ENCODE measurements at regions not wholly inside any gene's neighbourhood (a gene's known extent, or its start where the extent isn't known, plus 50 kb on each side); places are given as distances from the start of the nearest gene placed in this dataset.

DNA sequence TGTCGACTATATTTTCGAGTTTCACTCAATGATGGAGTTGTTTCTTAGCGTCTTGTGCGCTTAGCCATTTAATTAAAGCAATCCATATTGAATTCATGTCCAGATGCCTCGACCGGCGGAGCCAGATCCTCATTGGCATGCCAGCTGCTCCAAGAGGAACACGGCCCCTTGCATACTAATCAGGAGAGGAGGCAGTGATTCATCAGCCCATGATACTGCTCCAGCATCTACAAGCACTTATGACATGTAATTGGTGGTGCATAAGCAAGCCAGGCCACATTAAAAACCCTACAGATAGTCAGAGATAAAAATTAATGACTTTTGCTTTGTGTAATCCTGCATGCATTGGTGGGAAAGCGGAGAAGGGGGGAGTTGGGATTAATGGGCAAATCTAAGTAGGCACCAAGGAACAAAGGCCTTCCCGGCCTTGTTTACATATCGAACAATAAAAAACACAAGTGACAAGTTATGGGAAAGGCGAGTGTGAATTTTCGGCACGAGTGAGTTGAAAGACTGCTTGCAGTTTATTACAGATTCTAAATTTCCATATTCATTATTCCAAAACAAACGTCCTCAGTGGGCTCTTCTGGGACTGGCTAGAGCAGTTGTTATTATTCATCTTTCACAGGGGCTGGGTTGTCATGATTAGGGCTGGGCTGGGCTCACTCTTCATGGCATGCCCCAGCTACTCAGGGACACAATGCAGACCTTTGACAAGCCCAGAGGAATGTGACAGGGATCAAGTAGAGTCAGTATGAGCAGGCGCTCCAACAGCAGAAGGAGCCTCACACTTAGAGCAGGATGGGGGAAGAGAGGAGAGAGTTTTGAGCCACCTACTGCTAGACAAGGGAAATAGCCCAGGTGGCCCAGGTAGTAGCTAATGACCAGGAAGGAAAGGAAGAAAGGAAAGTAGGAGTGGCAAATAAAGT, 281.7 kb upstream of the ZFHX3 start:
- H3K27ac ChIP-seq (ENCODE audit: low read length) = no peak overlapping the region
- H3K27me3 ChIP-seq (ENCODE audit: control insufficient read depth in 1 of 2, insufficient read depth in 2 of 2, low read length in 2 of 2) = no peaks in the 10 kb centered on the region
- no peak overlapping the region for H3K4me3 ChIP-seq (ENCODE audit: low read length in 2 of 2)
- H3K4me1 ChIP-seq (ENCODE audit: control insufficient read depth, insufficient read depth, low read length) = no peaks in the 10 kb centered on the region
- H3K9me3 ChIP-seq (ENCODE audit: control insufficient read depth in 2 of 2, low read length in 2 of 2) = no peaks in the 10 kb centered on the region
- H3K36me3 ChIP-seq (ENCODE audit: control insufficient read depth in 2 of 2, insufficient read depth in 2 of 2, low read length in 2 of 2) = no peaks in the 10 kb centered on the region
- no peak overlapping the region for H3K9ac ChIP-seq (ENCODE audit: low read length in 2 of 2)

- Histone ChIP-seq H3K4me1 (ENCODE audit: control insufficient read depth, insufficient read depth, low read length) (no peaks in the 10 kb centered on the region), H3K27me3 (ENCODE audit: control insufficient read depth in 1 of 2, insufficient read depth in 2 of 2, low read length in 2 of 2) (no peaks in the 10 kb centered on the region), H3K27ac (ENCODE audit: low read length) (no peak overlapping the region), H3K4me3 (ENCODE audit: low read length in 2 of 2) (no peak overlapping the region), H3K9ac (ENCODE audit: low read length in 2 of 2) (no peak overlapping the region), H3K9me3 (ENCODE audit: control insufficient read depth in 2 of 2, low read length in 2 of 2) (no peaks in the 10 kb centered on the region), H3K36me3 (ENCODE audit: control insufficient read depth in 2 of 2, insufficient read depth in 2 of 2, low read length in 2 of 2) (no peaks in the 10 kb centered on the region)
These were observed 279.0 kb upstream of the ZFHX3 start for GRCh38 chr16:73326770-73327470.

- no peak overlapping the region for H3K4me3 ChIP-seq (ENCODE audit: low read length in 2 of 2)
- no peaks in the 10 kb centered on the region for H3K27me3 ChIP-seq (ENCODE audit: control insufficient read depth in 1 of 2, insufficient read depth in 2 of 2, low read length in 2 of 2)
- no peaks in the 10 kb centered on the region for H3K9me3 ChIP-seq (ENCODE audit: control insufficient read depth in 2 of 2, low read length in 2 of 2)
- no peak overlapping the region for H3K9ac ChIP-seq (ENCODE audit: low read length in 2 of 2)
- no peak overlapping the region for H3K27ac ChIP-seq (ENCODE audit: low read length)
- H3K4me1 ChIP-seq (ENCODE audit: control insufficient read depth, insufficient read depth, low read length) = no peaks in the 10 kb centered on the region
- no peaks in the 10 kb centered on the region for H3K36me3 ChIP-seq (ENCODE audit: control insufficient read depth in 2 of 2, insufficient read depth in 2 of 2, low read length in 2 of 2)
These were observed 278.3 kb upstream of the ZFHX3 start for GRCh38 chr16:73326221-73326620.

- H3K4me3 ChIP-seq (ENCODE audit: low read length in 2 of 2) = no peak overlapping the region
- H3K4me1 ChIP-seq (ENCODE audit: control insufficient read depth, insufficient read depth, low read length) = no peaks in the 10 kb centered on the region
- no peaks in the 10 kb centered on the region for H3K27me3 ChIP-seq (ENCODE audit: control insufficient read depth in 1 of 2, insufficient read depth in 2 of 2, low read length in 2 of 2)
- H3K9ac ChIP-seq (ENCODE audit: low read length in 2 of 2) = no peak overlapping the region
- no peaks in the 10 kb centered on the region for H3K36me3 ChIP-seq (ENCODE audit: control insufficient read depth in 2 of 2, insufficient read depth in 2 of 2, low read length in 2 of 2)
- H3K9me3 ChIP-seq (ENCODE audit: control insufficient read depth in 2 of 2, low read length in 2 of 2) = no peaks in the 10 kb centered on the region
- H3K27ac ChIP-seq (ENCODE audit: low read length) = no peak overlapping the region
These were observed 276.0 kb upstream of the ZFHX3 start for GRCh38 chr16:73323880-73324279.

DNA sequence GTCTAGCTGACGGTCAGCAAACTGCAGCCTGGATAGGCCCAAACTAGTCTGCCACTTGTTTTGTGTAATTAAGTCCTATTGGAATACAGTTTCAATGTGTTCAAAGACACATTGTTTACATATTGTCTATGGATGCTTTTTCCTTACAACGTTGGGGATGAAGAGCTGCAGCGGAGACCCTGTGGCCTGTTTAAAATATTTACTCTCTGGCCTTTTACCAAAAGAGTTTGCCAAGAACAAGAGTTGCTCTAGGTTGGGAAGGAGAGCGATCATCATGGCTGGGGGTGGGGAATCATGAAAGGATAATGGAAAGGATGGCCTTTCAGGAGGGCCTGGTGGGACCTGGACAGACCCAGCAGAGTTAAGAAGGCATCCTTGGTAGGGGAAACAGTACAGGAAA, 274.9 kb upstream of the ZFHX3 start:
- Histone ChIP-seq H3K4me1 (ENCODE audit: control insufficient read depth, insufficient read depth, low read length) (no peaks in the 10 kb centered on the region), H3K9me3 (ENCODE audit: control insufficient read depth in 2 of 2, low read length in 2 of 2) (no peaks in the 10 kb centered on the region), H3K36me3 (ENCODE audit: control insufficient read depth in 2 of 2, insufficient read depth in 2 of 2, low read length in 2 of 2) (no peaks in the 10 kb centered on the region), H3K4me3 (ENCODE audit: low read length in 2 of 2) (no peak overlapping the region), H3K27ac (ENCODE audit: low read length) (no peak overlapping the region), H3K9ac (ENCODE audit: low read length in 2 of 2) (no peak overlapping the region), H3K27me3 (ENCODE audit: control insufficient read depth in 1 of 2, insufficient read depth in 2 of 2, low read length in 2 of 2) (no peaks in the 10 kb centered on the region)

DNA sequence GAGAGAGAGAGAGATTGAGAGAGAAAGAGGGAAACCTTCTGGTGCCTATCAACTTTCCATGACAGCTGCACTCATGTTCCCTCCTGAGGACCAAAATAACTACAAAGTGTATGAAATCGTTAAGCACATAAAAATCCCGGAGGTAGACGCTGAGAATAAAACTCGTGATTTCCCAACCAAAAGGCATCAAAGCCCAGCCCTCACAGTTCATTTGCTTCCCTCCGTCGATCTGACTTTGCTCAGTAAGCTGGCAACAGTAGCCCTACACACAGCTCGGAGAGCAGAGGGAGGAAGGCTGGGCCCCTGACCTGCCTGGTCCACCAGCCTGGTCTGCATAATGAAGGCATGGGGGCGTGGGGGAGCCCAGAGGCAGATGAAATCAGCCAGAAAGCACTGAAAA, 273.9 kb upstream of the ZFHX3 start:
- Histone ChIP-seq H3K36me3 (ENCODE audit: control insufficient read depth in 2 of 2, insufficient read depth in 2 of 2, low read length in 2 of 2) (no peaks in the 10 kb centered on the region), H3K4me1 (ENCODE audit: control insufficient read depth, insufficient read depth, low read length) (no peaks in the 10 kb centered on the region), H3K4me3 (ENCODE audit: low read length in 2 of 2) (no peak overlapping the region), H3K27ac (ENCODE audit: low read length) (no peak overlapping the region), H3K9me3 (ENCODE audit: control insufficient read depth in 2 of 2, low read length in 2 of 2) (no peaks in the 10 kb centered on the region), H3K9ac (ENCODE audit: low read length in 2 of 2) (no peak overlapping the region), H3K27me3 (ENCODE audit: control insufficient read depth in 1 of 2, insufficient read depth in 2 of 2, low read length in 2 of 2) (no peaks in the 10 kb centered on the region)

- H3K27ac ChIP-seq (ENCODE audit: low read length) = no peak overlapping the region
- no peaks in the 10 kb centered on the region for H3K9me3 ChIP-seq (ENCODE audit: control insufficient read depth in 2 of 2, low read length in 2 of 2)
- H3K4me1 ChIP-seq (ENCODE audit: control insufficient read depth, insufficient read depth, low read length) = no peaks in the 10 kb centered on the region
- no peak overlapping the region for H3K4me3 ChIP-seq (ENCODE audit: low read length in 2 of 2)
- no peaks in the 10 kb centered on the region for H3K27me3 ChIP-seq (ENCODE audit: control insufficient read depth in 1 of 2, insufficient read depth in 2 of 2, low read length in 2 of 2)
- H3K36me3 ChIP-seq (ENCODE audit: control insufficient read depth in 2 of 2, insufficient read depth in 2 of 2, low read length in 2 of 2) = no peaks in the 10 kb centered on the region
- H3K9ac ChIP-seq (ENCODE audit: low read length in 2 of 2) = no peak overlapping the region
These were observed 271.8 kb upstream of the ZFHX3 start for GRCh38 chr16:73319737-73320136.

GRCh38 chr16:73319261-73319660, 271.3 kb upstream of the ZFHX3 start:
- Histone ChIP-seq H3K27ac (ENCODE audit: low read length) (no peak overlapping the region), H3K36me3 (ENCODE audit: control insufficient read depth in 2 of 2, insufficient read depth in 2 of 2, low read length in 2 of 2) (no peaks in the 10 kb centered on the region), H3K27me3 (ENCODE audit: control insufficient read depth in 1 of 2, insufficient read depth in 2 of 2, low read length in 2 of 2) (no peaks in the 10 kb centered on the region), H3K4me3 (ENCODE audit: low read length in 2 of 2) (no peak overlapping the region), H3K9ac (ENCODE audit: low read length in 2 of 2) (no peak overlapping the region), H3K4me1 (ENCODE audit: control insufficient read depth, insufficient read depth, low read length) (no peaks in the 10 kb centered on the region), H3K9me3 (ENCODE audit: control insufficient read depth in 2 of 2, low read length in 2 of 2) (no peaks in the 10 kb centered on the region)

DNA sequence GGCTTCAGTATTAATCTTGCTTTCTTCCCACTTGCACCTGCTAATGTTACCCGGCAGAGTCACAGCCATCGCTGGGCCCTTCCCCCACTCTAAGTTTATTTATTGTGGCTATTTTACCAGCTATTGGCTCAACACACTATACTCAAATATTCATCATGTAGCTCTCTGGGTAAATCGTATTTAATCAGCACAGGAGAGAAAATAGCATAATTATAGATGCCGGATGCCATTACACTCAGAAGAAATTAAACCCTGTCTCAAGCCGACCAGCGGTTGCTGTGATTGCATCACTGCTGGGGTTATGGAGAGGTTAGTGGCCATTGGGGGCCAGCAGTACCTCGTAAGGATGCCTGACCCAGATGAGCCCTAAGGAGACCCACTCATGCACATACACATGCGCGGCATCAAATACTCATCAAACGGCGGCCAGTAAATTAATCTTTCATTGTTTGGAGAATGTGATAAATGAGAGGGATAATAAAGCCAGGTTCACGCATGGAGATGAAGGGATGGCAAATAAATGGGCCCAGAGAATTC, 269.5 kb upstream of the ZFHX3 start:
- Histone ChIP-seq H3K36me3 (ENCODE audit: control insufficient read depth in 2 of 2, insufficient read depth in 2 of 2, low read length in 2 of 2) (no peaks in the 10 kb centered on the region), H3K4me1 (ENCODE audit: control insufficient read depth, insufficient read depth, low read length) (no peaks in the 10 kb centered on the region), H3K4me3 (ENCODE audit: low read length in 2 of 2) (no peak overlapping the region), H3K9ac (ENCODE audit: low read length in 2 of 2) (no peak overlapping the region), H3K27ac (ENCODE audit: low read length) (no peak overlapping the region), H3K9me3 (ENCODE audit: control insufficient read depth in 2 of 2, low read length in 2 of 2) (peaks cover 0 to 6% of the 10 kb centered on the region in 2 donors), H3K27me3 (ENCODE audit: control insufficient read depth in 1 of 2, insufficient read depth in 2 of 2, low read length in 2 of 2) (no peaks in the 10 kb centered on the region)

GRCh38 chr16:73315645-73316044, 267.7 kb upstream of the ZFHX3 start:
- H3K36me3 ChIP-seq (ENCODE audit: control insufficient read depth in 2 of 2, insufficient read depth in 2 of 2, low read length in 2 of 2) = no peaks in the 10 kb centered on the region
- no peak overlapping the region for H3K4me3 ChIP-seq (ENCODE audit: low read length in 2 of 2)
- peaks cover 0 to 6% of the 10 kb centered on the region in 2 donors for H3K9me3 ChIP-seq (ENCODE audit: control insufficient read depth in 2 of 2, low read length in 2 of 2)
- no peaks in the 10 kb centered on the region for H3K27me3 ChIP-seq (ENCODE audit: control insufficient read depth in 1 of 2, insufficient read depth in 2 of 2, low read length in 2 of 2)
- no peak overlapping the region for H3K9ac ChIP-seq (ENCODE audit: low read length in 2 of 2)
- no peak overlapping the region for H3K27ac ChIP-seq (ENCODE audit: low read length)
- no peaks in the 10 kb centered on the region for H3K4me1 ChIP-seq (ENCODE audit: control insufficient read depth, insufficient read depth, low read length)

All from stomach smooth muscle (tissue), 2 donors.